GM19372 (cell line): ENCODE measurements at regions not wholly inside any gene's neighbourhood (a gene's known extent, or its start where the extent isn't known, plus 50 kb on each side); places are given as distances from the start of the nearest gene placed in this dataset.

Experiments used
- ATAC-seq: cut with Tn5 transposase; IDR thresholded peaks from one replicate; pipeline ENCODE4 v1.9.1; 2021; ENCODE audit warnings: mild to moderate bottlenecking, low read depth, moderate library complexity; ENCODE audit not compliant: unreplicated experiment

- no peak for ATAC-seq
Measured at GRCh38 chr10:44183667-44184632, 200.9 kb downstream of the CXCL12 start.

- no peak for ATAC-seq
Measured at GRCh38 chr10:44182909-44183308, 202.0 kb downstream of the CXCL12 start.

DNA sequence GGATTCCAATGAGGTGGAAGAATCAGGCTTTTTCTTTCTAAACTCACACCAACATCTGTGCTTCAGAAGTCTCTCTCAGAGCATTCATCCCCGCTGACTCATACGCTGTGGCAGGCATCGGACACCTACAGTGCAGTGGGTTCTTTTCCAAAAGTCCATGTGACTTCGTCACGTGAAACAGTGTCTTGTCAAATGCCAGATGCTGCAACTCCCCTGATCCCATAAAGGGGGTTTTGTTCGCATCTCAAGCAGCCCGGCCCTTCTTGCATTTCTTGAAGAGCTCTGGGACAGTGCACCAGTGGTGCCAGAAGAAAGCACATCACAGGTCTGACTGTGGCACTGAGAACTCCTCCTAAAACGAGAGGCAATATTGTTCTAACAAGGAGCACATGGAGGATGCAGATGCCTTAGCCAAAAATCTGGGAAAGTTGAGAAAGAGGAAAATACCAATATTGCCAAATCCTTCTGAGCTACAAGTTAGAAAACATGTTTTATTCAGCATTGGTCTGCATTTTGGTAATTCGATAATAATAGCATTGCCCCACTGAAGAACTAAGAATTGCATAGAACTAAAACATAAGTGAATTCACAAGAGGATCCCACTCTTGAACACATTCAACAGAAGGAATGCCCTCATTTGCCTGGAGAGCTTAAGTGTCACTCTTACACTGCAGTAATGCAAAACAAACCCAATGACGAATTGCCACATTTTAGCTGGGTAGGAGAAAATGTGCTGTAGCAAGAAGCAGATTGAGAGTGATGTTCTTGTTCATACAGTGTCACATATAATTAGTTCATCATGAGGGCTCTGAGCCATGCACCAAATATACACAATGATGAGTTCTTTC, 204.4 kb downstream of the CXCL12 start:
- ATAC-seq = no peak

DNA sequence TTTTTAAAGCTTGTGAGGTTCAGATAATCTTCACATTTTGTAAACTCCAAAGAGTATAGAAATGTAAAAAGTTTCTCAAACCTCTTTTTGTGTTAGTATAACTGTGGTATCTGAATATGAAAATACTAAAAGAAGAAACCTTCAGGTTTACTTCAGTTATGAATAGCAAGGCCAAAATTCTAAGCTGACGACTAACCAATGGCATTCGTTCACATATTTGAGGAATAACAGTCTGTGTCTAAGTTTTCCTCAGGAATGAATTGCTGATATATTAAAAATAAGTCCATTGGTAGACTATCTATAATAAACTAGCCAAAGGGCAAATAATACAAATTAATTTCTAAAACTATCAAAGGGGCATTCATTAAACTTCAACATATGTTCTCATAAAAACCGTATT, 206.0 kb downstream of the CXCL12 start:
- ATAC-seq = no peak

DNA sequence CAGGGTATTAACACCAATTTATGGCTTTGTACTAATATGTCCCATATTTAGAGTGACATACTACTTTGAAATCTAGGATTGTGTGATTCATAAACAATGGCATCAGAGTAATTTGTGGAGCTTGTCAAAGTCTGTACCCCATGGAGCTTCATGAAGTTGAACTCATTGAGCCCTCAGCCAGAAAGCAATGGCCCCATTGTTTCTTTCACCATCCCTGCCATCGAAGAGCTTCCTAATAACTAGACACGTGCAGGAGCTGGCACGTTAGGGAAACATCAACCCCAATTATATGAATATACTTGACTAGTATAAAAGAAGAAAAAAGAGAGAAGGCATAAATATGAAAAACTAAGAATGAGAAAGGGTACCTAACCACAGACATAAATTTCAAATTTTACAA, 206.6 kb downstream of the CXCL12 start:
- no peak for ATAC-seq

DNA sequence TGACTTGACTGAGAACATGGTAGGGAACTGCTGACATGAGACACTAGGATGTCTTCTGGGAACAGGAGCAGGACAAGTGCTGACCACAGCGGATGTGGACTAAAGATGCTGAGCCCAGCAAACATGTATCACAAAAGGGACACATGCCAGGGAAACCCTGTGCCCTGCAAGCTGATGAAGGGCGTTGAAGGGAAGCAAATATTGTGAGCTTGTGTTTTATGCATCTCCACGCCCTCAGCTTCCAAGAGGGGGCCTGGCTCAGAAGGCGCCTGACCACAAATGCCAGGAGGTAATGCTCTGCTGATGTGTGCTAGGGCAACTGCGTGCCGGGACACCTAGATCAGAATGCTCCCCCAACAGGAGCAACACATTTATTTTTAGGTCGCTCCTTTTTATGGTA, 207.3 kb downstream of the CXCL12 start:
- ATAC-seq = no peak

- ATAC-seq = no peak
Measured at GRCh38 chr10:44176311-44176710, 208.6 kb downstream of the CXCL12 start.

DNA sequence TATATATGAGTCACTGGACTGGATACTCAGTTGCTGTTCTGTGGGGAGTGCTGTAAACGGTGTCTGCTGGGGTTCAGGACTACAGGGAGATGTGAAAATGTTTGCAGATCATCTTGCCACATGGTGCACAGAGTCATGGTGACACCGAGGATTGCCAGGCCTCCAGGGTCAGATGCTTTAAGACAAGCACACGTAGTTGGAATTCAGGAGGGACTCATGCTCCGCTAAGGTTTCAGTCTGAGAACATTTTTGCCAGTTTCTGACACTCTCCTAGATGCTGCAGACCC, 211.3 kb downstream of the CXCL12 start:
- ATAC-seq = no peak

- no peak for ATAC-seq
Measured at GRCh38 chr10:44172883-44173607, 211.9 kb downstream of the CXCL12 start.

- ATAC-seq = no peak
Measured at GRCh38 chr10:44171765-44172164, 213.1 kb downstream of the CXCL12 start.

- ATAC-seq = no peak
Measured at GRCh38 chr10:44168478-44168877, 216.4 kb downstream of the CXCL12 start.

DNA sequence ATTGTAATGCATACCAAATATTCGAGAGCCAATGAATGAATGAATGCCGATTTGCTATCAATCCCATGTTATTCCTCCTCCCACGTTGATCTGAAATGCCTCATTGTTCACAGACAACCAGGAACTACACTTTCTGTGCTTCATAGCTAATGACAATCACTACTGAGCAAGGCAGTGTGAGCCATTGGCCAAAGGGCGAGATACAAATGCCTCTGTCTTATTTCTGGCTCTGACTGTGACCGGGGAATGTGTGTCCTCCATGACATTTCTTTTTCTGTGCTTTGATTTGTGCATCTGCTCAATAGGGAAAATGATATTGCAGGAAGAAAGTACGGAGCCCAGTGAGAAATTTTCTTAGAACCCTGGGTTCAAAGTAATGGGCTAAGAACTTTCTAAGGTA, 217.1 kb downstream of the CXCL12 start:
- no peak for ATAC-seq

- ATAC-seq = no peak
Measured at GRCh38 chr10:44166441-44166840, 218.5 kb downstream of the CXCL12 start.

GRCh38 chr10:44164251-44164956, 220.5 kb downstream of the CXCL12 start:
- no peak for ATAC-seq

GRCh38 chr10:44161184-44161583, 223.7 kb downstream of the CXCL12 start:
- no peak for ATAC-seq

DNA sequence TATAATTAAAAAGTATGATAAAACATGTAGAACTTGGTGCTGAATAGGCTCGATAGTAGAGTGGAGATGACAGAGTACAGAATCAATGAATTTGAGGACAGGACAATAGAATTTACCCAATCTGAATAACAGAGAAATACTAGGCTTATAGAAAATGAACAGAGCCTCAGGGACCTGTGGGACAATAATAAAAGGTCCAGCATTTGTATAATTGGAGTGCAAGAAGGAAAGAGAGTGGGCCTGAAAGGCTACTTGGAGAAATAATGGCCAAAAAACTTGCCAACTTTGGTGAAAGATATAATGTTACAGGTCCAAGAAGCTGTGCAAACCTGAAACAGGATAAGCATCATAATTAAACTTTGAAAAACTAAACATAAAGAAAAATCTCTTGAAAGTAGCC, 227.3 kb downstream of the CXCL12 start:
- ATAC-seq = no peak

DNA sequence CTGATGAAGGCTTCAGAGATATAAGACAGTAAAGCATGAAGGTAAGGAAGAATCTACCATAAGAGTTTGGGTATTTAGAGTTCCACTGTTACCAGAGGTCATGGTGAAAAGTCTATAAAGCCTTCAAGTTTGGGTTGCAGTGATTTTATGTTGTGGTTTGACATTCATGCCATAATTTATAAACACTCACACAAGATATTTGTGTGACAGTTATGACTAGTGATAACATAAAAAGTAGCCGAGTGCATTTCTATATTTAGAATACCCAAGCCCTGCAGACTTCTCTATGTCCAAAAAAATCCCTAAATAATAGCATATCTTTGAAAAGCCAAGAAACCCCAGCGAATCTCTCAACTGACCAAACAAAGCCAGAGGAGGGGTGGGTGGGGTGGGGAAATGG, 229.9 kb downstream of the CXCL12 start:
- ATAC-seq = no peak

- no peak for ATAC-seq
Measured at GRCh38 chr10:44153918-44154670, 230.8 kb downstream of the CXCL12 start.

DNA sequence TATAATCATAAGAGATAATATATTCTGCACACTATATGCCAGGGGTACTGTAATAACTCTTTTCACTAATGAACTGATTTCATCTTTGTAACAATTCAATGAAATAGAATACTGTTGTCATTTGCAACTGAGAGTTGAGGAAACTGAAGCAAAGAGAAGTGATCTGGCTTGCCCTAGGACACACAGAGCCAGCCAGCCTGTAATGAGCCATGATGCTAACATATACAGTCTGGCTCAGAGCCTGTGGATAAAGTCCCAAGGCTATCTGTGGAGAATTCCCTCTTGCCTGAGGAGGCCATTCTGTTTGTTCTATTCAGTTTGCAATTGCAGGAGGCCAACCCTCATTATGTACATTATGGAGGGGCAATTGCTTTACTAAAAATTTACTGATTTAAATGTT, 241.3 kb downstream of the CXCL12 start:
- ATAC-seq = no peak
